IMR-90 (cell line): ENCODE measurements at regions not wholly inside any gene's neighbourhood (a gene's known extent, or its start where the extent isn't known, plus 50 kb on each side); places are given as distances from the start of the nearest gene placed in this dataset.

Experiments
- ATAC-seq: fragments of 200-7000 bp; cut with Tn5 transposase; 2 replicates; pipeline ENCODE4 v1.9.1; 2020; ENCODE audit warnings: low read depth, mild to moderate bottlenecking, moderate library complexity
- BruUV-seq: library from RNA; stranded (reverse); fragments of 400-500 nt; replicated peaks from 2 replicates; lab custom pipeline; 2021; lab: Mats Ljungman, UMichigan
- CTCF ChIA-PET: fragments of 300-600 bp; formaldehyde crosslinking; extraction: SDS; loops from one replicate; lab custom pipeline; 2021; ENCODE audit warnings: antibody characterized with exemption; lab: Yijun Ruan, JAX
- POLR2A ChIA-PET: fragments of 300-600 bp; sonication (Branson Sonifier 250); formaldehyde crosslinking; loops from one replicate; lab custom pipeline; 2022; ENCODE audit warnings: antibody characterized with exemption; ENCODE audit not compliant: unreplicated experiment; lab: Charles Lee
- DNase-seq: peaks from one replicate; pipeline ENCODE4 v3.0.0; 2013
- H2AFZ ChIP-seq: replicated peaks from 2 replicates; pipeline ENCODE3; 2013; ENCODE audit warnings: low read length, mild to moderate bottlenecking; ENCODE audit not compliant: poor library complexity
- H2AK5ac ChIP-seq: 2 replicates; pipeline ENCODE4 v1.6.1; 2013; ENCODE audit warnings: low read depth, low read length, inconsistent platforms
- H2AK9ac ChIP-seq: replicated peaks from 2 replicates; pipeline ENCODE3; 2013; ENCODE audit warnings: mild to moderate bottlenecking, low read depth, low read length, moderate library complexity; ENCODE audit not compliant: poor library complexity
- H2BK120ac ChIP-seq: 2 replicates; pipeline ENCODE4 v1.6.1; 2013; ENCODE audit warnings: low read depth, low read length, inconsistent platforms
- H2BK15ac ChIP-seq: 3 replicates; pipeline ENCODE4 v1.6.1; 2013; ENCODE audit warnings: low read depth, low read length, inconsistent platforms
- H2BK20ac ChIP-seq: 2 replicates; pipeline ENCODE4 v1.6.1; 2013; ENCODE audit warnings: low read depth, mild to moderate bottlenecking, inconsistent platforms, low read length, moderate library complexity
- H2BK5ac ChIP-seq: 2 replicates; pipeline ENCODE4 v1.6.1; 2013; ENCODE audit warnings: mild to moderate bottlenecking, low read depth, low read length, inconsistent platforms; ENCODE audit not compliant: poor library complexity, severe bottlenecking
- H3K14ac ChIP-seq: replicated peaks from 2 replicates; pipeline ENCODE4 v1.6.1; 2013; ENCODE audit warnings: low read depth, low read length, inconsistent platforms
- H3K18ac ChIP-seq: 2 replicates; pipeline ENCODE4 v1.6.1; 2013; ENCODE audit warnings: low read depth, low read length, control low read depth
- H3K23ac ChIP-seq: 2 replicates; pipeline ENCODE4 v1.6.1; 2013; ENCODE audit warnings: low read depth, low read length, inconsistent platforms
- H3K27ac ChIP-seq: 2 replicates; pipeline ENCODE4 v1.5.1; 2013; ENCODE audit warnings: mild to moderate bottlenecking, control low read depth, low read length; ENCODE audit not compliant: insufficient read depth
- H3K27me3 ChIP-seq: 2 replicates; pipeline ENCODE4 v1.6.1; 2013; ENCODE audit warnings: low read length; ENCODE audit not compliant: control insufficient read depth, insufficient read depth
- H3K36me3 ChIP-seq: 2 replicates; pipeline ENCODE4 v1.6.1; 2013; ENCODE audit warnings: low read length, mixed read lengths; ENCODE audit not compliant: control insufficient read depth, insufficient read depth
- H3K4ac ChIP-seq: 2 replicates; pipeline ENCODE4 v1.6.1; 2013; ENCODE audit warnings: low read depth, low read length, inconsistent platforms
- H3K4me1 ChIP-seq: 2 replicates; pipeline ENCODE4 v1.6.1; 2013; ENCODE audit warnings: low read length, mixed read lengths; ENCODE audit not compliant: control insufficient read depth, insufficient read depth
- H3K4me2 ChIP-seq: 2 replicates; pipeline ENCODE4 v1.6.1; 2013; ENCODE audit warnings: low read depth, mild to moderate bottlenecking, control low read depth, low read length, moderate library complexity
- H3K4me3 ChIP-seq: 2 replicates; pipeline ENCODE4 v1.5.1; 2013; ENCODE audit warnings: low read depth, mild to moderate bottlenecking, control low read depth, low read length, moderate library complexity; ENCODE audit not compliant: insufficient read depth
- H3K56ac ChIP-seq: 2 replicates; pipeline ENCODE4 v1.6.1; 2013; ENCODE audit warnings: low read length, inconsistent platforms; ENCODE audit not compliant: insufficient read depth; ENCODE audit errors: extremely low read depth
- H3K79me1 ChIP-seq, 2 experiments: 2 replicates each; pipeline ENCODE4 v1.6.1; 2013; ENCODE audit warnings: low read length in 2 of 2, inconsistent platforms in 1 of 2, low read depth in 1 of 2
- H3K9ac ChIP-seq: 2 replicates; pipeline ENCODE4 v1.6.1; 2013; ENCODE audit warnings: low read depth, low read length, control low read depth
- H3K9me1 ChIP-seq: 2 replicates; pipeline ENCODE4 v1.6.1; 2013; ENCODE audit warnings: low read length, inconsistent platforms; ENCODE audit not compliant: insufficient read depth
- H3K9me3 ChIP-seq: 2 replicates; pipeline ENCODE4 v1.6.1; 2013; ENCODE audit warnings: low read length; ENCODE audit not compliant: control insufficient read depth, insufficient read depth
- H4K20me1 ChIP-seq: 2 replicates; pipeline ENCODE4 v1.6.1; 2013; ENCODE audit warnings: low read length, inconsistent platforms; ENCODE audit not compliant: insufficient read depth
- H4K5ac ChIP-seq: 2 replicates; pipeline ENCODE4 v1.6.1; 2013; ENCODE audit warnings: mild to moderate bottlenecking, low read depth, low read length, control low read depth
- H4K8ac ChIP-seq, 2 experiments: 2 replicates each; pipeline ENCODE4 v1.6.1; 2013; ENCODE audit warnings: low read depth in 2 of 2, low read length in 2 of 2, control low read depth in 1 of 2, inconsistent platforms in 1 of 2
- H4K91ac ChIP-seq: 2 replicates; pipeline ENCODE4 v1.6.1; 2013; ENCODE audit warnings: low read depth, low read length, inconsistent platforms; ENCODE audit not compliant: insufficient read depth
- CEBPB ChIP-seq: IDR thresholded peaks from 2 replicates; pipeline ENCODE4 v1.6.1; 2012; ENCODE audit warnings: low read depth, low read length, improper control_type of control experiment
- CHD1 ChIP-seq: IDR thresholded peaks from 2 replicates; pipeline ENCODE4 v1.6.1; 2012; ENCODE audit warnings: low read depth, low read length, improper control_type of control experiment
- ELK1 ChIP-seq: fragments of 150-350 bp; IDR thresholded peaks from 2 replicates; pipeline ENCODE4 v1.6.1; 2016; ENCODE audit warnings: low read depth, mild to moderate bottlenecking, low read length, moderate library complexity, borderline replicate concordance
- RAD21 ChIP-seq: IDR thresholded peaks from 2 replicates; pipeline ENCODE4 v1.6.1; 2012; ENCODE audit warnings: low read length, improper control_type of control experiment
- RCOR1 ChIP-seq: IDR thresholded peaks from 2 replicates; pipeline ENCODE4 v1.6.1; 2012; ENCODE audit warnings: mild to moderate bottlenecking, low read length, improper control_type of control experiment; ENCODE audit not compliant: insufficient replicate concordance
- RFX5 ChIP-seq: IDR thresholded peaks from 2 replicates; pipeline ENCODE4 v1.8.0; 2012; ENCODE audit warnings: low read depth, mild to moderate bottlenecking, low read length, moderate library complexity
- SMC3 ChIP-seq: fragments of 150-350 bp; IDR thresholded peaks from 2 replicates; pipeline ENCODE4 v1.6.1; 2016; ENCODE audit warnings: low read depth, mild to moderate bottlenecking, antibody characterized with exemption, low read length, moderate library complexity
- WGBS, 2 experiments: methylation state at CpG; one replicate each; pipeline versions ENCODE4 v1.1.5 to v1.1.7; 2013; ENCODE audit warnings: missing lambda C conversion rate in 2 of 2; ENCODE audit not compliant: insufficient read length in 1 of 2; ENCODE audit errors: extremely low coverage in 2 of 2; 5-methylcytosine and 5-hydroxymethylcytosine counted together
- dilution Hi-C: fragments of 300-500 bp; cut with HindIII; formaldehyde crosslinking; loops from one replicate; pipeline ENCODE4 v1.14.3; 2018; ENCODE audit warnings: low sequenced_read_pairs; ENCODE audit not compliant: unreplicated experiment
- in situ Hi-C: fragments of 300-500 bp; cut with MboI; formaldehyde crosslinking; loops from 3 replicates; pipeline ENCODE4 v1.14.3; 2019; ENCODE audit warnings: low sequenced_read_pairs, inconsistent platforms, mixed read lengths
- intact Hi-C: fragments of 100-400 bp; cut with micrococcal nuclease; formaldehyde crosslinking; loops from 2 replicates; pipeline ENCODE4 v1.10.0; 2022
- TF ChIP-seq, protein P1 (sequence below): conservative IDR thresholded peaks from 2 replicates; pipeline ENCODE4 v1.5.1; 2012; ENCODE audit warnings: mild to moderate bottlenecking, low read depth, low read length, improper control_type of control experiment

GRCh38 chr7:86050918-86051317 is 592.8 kb upstream of the GRM3 start:
- no TSS peak for BruUV-seq
- WGBS, 2 experiments: no CpG with 5 or more reads among the region's 1 CpG
- H3K56ac ChIP-seq: no peak overlapping the region
- POLR2A ChIA-PET: no interaction called here
- H3K9me3 ChIP-seq: no peaks in the 10 kb centered on the region; the same call in 1 of the 2 replicates
- in situ Hi-C loops (no loop called here), dilution Hi-C loops (no loop called here), intact Hi-C loops (no loop called here)
- no peak overlapping the region for H2BK15ac ChIP-seq
- no peak overlapping the region for H3K27ac ChIP-seq
- no peak overlapping the region for H3K9ac ChIP-seq
- no peaks in the 10 kb centered on the region for H3K79me1 ChIP-seq
- ATAC-seq: no peak
- no peak overlapping the region for H2BK5ac ChIP-seq
- no peak overlapping the region for H4K91ac ChIP-seq
- no peak overlapping the region for H2AK9ac ChIP-seq
- no peak overlapping the region for H4K5ac ChIP-seq
- no peak overlapping the region for H3K4ac ChIP-seq
- H4K8ac ChIP-seq: no peak overlapping the region
- H4K20me1 ChIP-seq: no peaks in the 10 kb centered on the region
- no peak overlapping the region for H2AK5ac ChIP-seq
- H3K4me1 ChIP-seq: no peaks in the 10 kb centered on the region
- no peak overlapping the region for H2BK120ac ChIP-seq
- H3K9me1 ChIP-seq: no peaks in the 10 kb centered on the region
- H3K4me3 ChIP-seq: no peak overlapping the region
- no peak overlapping the region for H3K18ac ChIP-seq
- no peaks in the 10 kb centered on the region for H3K27me3 ChIP-seq
- no peak for DNase-seq
- CTCF ChIA-PET: no interaction called here
- no peak overlapping the region for H2AFZ ChIP-seq
- TF ChIP-seq SMC3 (no peak), RAD21 (no peak), RCOR1 (no peak), CHD1 (no peak), CEBPB (no peak), RFX5 (no peak), ELK1 (no peak)
- TF ChIP-seq, protein P1, sequence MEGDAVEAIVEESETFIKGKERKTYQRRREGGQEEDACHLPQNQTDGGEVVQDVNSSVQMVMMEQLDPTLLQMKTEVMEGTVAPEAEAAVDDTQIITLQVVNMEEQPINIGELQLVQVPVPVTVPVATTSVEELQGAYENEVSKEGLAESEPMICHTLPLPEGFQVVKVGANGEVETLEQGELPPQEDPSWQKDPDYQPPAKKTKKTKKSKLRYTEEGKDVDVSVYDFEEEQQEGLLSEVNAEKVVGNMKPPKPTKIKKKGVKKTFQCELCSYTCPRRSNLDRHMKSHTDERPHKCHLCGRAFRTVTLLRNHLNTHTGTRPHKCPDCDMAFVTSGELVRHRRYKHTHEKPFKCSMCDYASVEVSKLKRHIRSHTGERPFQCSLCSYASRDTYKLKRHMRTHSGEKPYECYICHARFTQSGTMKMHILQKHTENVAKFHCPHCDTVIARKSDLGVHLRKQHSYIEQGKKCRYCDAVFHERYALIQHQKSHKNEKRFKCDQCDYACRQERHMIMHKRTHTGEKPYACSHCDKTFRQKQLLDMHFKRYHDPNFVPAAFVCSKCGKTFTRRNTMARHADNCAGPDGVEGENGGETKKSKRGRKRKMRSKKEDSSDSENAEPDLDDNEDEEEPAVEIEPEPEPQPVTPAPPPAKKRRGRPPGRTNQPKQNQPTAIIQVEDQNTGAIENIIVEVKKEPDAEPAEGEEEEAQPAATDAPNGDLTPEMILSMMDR: no peak
- H3K36me3 ChIP-seq: no peaks in the 10 kb centered on the region
- H3K23ac ChIP-seq: no peak overlapping the region
- no peak overlapping the region for H3K14ac ChIP-seq
- H2BK20ac ChIP-seq: no peak overlapping the region
- no peak overlapping the region for H3K4me2 ChIP-seq
